ENCODE measurements at regions not wholly inside any gene's neighbourhood (a gene's known extent, or its start where the extent isn't known, plus 50 kb on each side); places are given as distances from the start of the nearest gene placed in this dataset.

DNA sequence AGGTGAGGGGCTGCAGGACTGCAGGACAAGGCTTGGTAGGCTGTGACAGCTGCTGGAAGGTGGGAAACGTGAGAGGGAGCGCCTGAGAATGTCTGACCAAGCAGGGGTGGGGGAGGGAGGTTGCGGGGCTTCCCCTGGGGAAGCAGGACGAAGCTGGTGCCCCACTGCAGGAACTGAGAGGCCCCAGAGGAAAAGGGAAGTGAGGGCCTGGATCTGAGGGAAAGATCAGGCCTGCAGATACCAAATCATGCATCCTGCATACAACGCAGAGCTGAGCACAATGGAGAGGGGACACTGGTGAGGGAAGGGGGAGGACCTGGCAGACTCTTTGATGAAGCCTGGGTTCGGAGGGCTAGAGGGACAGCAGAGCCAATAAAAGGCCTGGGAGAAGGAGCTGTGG, 65.7 kb upstream of the BACE2 start:
- Histone ChIP-seq H3T11ph (ENCODE audit: low read length) (no peak overlapping the region), H3K14ac (ENCODE audit: insufficient read depth, low read length) (no peak overlapping the region; the same call in 1 of the 2 replicates), H4K8ac (replicated peaks; ENCODE audit: insufficient read length, low read depth, low read length) (no peak overlapping the region), H3K4ac (ENCODE audit: low read depth, low read length) (no peak overlapping the region), H2BK15ac (ENCODE audit: low read depth, low read length) (no peak overlapping the region), H3K9ac (ENCODE audit: extremely low read depth, insufficient read length, low read length) (no peak overlapping the region), H2BK20ac (ENCODE audit: low read depth, low read length, poor library complexity, severe bottlenecking) (no peak overlapping the region), H4K20me1 (ENCODE audit: control insufficient read depth, insufficient read depth, insufficient read length) (no peaks in the 10 kb centered on the region), H3K18ac (ENCODE audit: insufficient read length, low read depth, low read length) (no peak overlapping the region), H3K4me2 (ENCODE audit: insufficient read depth, insufficient read length, low read length) (no peak overlapping the region), H4K91ac (ENCODE audit: insufficient read length, low read depth, low read length) (no peak overlapping the region), H4K5ac (ENCODE audit: insufficient read length, low read depth, low read length) (no peak overlapping the region), H2BK120ac (ENCODE audit: low read depth, low read length, poor library complexity, severe bottlenecking) (no peak overlapping the region), H3K27me3 (ENCODE audit: insufficient read depth, low read length) (no peaks in the 10 kb centered on the region), H3K4me1 (ENCODE audit: insufficient read depth, low read length) (no peaks in the 10 kb centered on the region), H2AK5ac (ENCODE audit: insufficient read length, low read length) (no peak overlapping the region), H3K79me2 (ENCODE audit: insufficient read depth, low read length) (no peaks in the 10 kb centered on the region), H3K9me3 (ENCODE audit: control insufficient read depth, low read depth, low read length) (no peaks in the 10 kb centered on the region), H3K79me1 (ENCODE audit: insufficient read depth, low read depth, low read length, poor library complexity, severe bottlenecking) (no peaks in the 10 kb centered on the region), H3K56ac (ENCODE audit: insufficient read length, low read depth, low read length) (no peak overlapping the region), H3K23me2 (ENCODE audit: insufficient read length, low read depth, low read length, poor library complexity, severe bottlenecking) (no peaks in the 10 kb centered on the region), H3K27ac (ENCODE audit: insufficient read length, low read depth, low read length) (no peak overlapping the region), H2BK12ac (ENCODE audit: insufficient read length, low read depth, low read length) (no peak overlapping the region), H3K23ac (ENCODE audit: insufficient read length, low read depth, low read length) (no peak overlapping the region), H2BK5ac (ENCODE audit: insufficient read length, low read length) (no peak overlapping the region), H2AFZ (ENCODE audit: low read length) (no peak overlapping the region)
- H3K4me1 Mint-ChIP-seq: peaks cover 5 to 10% of the 10 kb centered on the region in 2 experiments; a peak in 3 of 4 replicates
- H3K27me3 Mint-ChIP-seq (ENCODE audit: low read depth): peaks cover 8% of the 10 kb centered on the region
- no CpG with 5 or more reads among the region's 6 CpGs for WGBS (ENCODE audit: extremely low coverage, insufficient read length, low lambda C conversion rate)
- DNase-seq: no peak
- peaks cover 4 to 7% of the 10 kb centered on the region in 2 experiments for H3K9me3 Mint-ChIP-seq
- TF ChIP-seq, protein P1, sequence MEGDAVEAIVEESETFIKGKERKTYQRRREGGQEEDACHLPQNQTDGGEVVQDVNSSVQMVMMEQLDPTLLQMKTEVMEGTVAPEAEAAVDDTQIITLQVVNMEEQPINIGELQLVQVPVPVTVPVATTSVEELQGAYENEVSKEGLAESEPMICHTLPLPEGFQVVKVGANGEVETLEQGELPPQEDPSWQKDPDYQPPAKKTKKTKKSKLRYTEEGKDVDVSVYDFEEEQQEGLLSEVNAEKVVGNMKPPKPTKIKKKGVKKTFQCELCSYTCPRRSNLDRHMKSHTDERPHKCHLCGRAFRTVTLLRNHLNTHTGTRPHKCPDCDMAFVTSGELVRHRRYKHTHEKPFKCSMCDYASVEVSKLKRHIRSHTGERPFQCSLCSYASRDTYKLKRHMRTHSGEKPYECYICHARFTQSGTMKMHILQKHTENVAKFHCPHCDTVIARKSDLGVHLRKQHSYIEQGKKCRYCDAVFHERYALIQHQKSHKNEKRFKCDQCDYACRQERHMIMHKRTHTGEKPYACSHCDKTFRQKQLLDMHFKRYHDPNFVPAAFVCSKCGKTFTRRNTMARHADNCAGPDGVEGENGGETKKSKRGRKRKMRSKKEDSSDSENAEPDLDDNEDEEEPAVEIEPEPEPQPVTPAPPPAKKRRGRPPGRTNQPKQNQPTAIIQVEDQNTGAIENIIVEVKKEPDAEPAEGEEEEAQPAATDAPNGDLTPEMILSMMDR (conservative IDR thresholded peaks at IDR 0.05): no peak
- H3K36me3 Mint-ChIP-seq (ENCODE audit: insufficient read depth in 1 of 3, low read depth in 3 of 3): peaks cover 0 to 7% (median 2%) of the 10 kb centered on the region in 3 experiments; a peak in 2 of 7 replicates
- no peak overlapping the region for H3K4me3 Mint-ChIP-seq
- H3K27ac Mint-ChIP-seq: no peak overlapping the region

Data from H9 (cell line).